SIG-M5 treated with dmso at 0.1 percent for 504 hours (cell line): ENCODE measurements at regions not wholly inside any gene's neighbourhood (a gene's known extent, or its start where the extent isn't known, plus 50 kb on each side); places are given as distances from the start of the nearest gene placed in this dataset.

Experiments used
- DNase-seq: peaks from one replicate; lab custom pipeline; 2025; ENCODE audit not compliant: unreplicated experiment; lab: John Stamatoyannopoulos, UW

- no peak for DNase-seq
Measured at GRCh38 chr4:176383273-176384077, 63.7 kb downstream of the SPCS3 start.

- DNase-seq, result no peak
Measured at GRCh38 chr4:176385601-176386000, 65.8 kb downstream of the SPCS3 start.

- no peak for DNase-seq
Measured at GRCh38 chr4:176387571-176387970, 67.8 kb downstream of the SPCS3 start.

DNA sequence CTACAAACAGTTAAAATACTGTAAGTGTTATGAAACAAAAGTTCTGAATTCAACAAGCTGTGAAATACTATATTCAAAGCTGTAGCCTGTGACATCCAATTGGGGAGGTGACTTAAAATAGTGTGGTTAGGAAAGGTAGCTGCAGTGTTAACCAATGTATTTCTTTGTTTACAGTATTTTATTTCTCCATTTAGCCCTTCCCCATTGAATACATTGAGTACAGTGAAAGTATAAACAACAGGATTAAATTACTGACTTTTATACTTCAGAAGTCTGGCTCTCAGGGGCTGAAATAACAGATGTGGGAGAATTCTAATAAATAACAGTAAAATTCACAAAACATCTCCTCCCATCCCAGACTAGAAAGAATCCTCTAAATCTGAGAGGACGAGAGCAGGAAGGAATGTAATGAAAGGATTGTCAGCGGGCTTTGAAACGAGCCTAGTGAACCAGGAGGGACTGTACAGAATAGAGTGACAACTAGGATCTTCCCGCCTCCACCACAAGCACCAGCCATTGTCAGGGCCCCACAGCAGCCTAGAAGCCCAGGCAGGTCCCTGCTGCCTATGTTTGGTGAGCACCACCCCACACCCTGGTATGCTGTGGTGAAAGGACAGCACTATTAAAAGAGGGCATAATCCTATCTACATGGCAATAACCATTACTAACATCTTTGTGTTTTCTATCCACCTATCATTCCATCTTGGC lies 73.7 kb downstream of the SPCS3 start:
- DNase-seq, result no peak

- peak; percentile 93 for DNase-seq
Measured at GRCh38 chr4:176400816-176401461, 81.2 kb downstream of the SPCS3 start.

GRCh38 chr4:176404621-176405020 lies 84.9 kb downstream of the SPCS3 start:
- no peak for DNase-seq

- DNase-seq, result no peak
Measured at GRCh38 chr4:176406297-176406696, 86.5 kb downstream of the SPCS3 start.

- no peak for DNase-seq
Measured at GRCh38 chr4:176406736-176407135, 87.0 kb downstream of the SPCS3 start.

DNA sequence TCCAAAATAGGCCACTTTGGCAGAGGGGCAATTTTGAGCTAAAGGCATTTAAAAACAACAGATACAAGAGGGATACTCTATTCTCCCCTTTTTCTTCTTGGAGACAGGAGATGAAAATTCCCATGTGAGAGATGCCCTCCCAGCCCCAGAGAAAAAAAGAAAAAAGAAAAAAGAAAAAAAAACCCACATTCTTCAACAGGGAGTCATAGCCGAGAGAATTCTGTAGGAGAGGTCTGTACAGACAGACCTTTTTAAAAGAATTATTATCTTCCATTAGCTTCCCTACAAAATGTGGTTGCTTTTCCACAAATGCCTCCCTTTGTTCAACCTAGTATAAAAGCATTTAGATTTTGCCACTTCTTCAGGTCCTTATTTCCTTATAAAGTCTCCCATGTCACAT lies 89.9 kb downstream of the SPCS3 start:
- DNase-seq, result no peak

DNA sequence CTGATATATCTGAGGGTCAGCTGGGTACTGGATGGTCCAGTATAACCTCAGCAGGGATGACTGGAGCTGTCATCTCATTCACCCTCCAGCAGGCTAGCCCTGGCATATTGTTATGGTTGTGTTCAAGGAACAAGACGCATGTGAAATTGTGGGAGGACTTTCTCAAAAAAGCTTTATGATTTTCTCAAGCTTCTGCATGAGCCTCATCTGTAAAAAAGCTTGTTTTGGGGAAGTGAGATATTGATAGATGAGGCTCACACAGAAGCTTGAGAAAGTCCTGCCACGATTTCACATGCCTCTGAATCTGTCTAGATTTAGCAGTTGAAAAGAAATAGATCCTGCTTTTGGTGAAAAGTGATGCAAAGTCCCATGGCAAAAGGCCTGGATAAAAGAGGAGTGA lies 93.4 kb downstream of the SPCS3 start:
- peak; percentile 46 for DNase-seq

DNA sequence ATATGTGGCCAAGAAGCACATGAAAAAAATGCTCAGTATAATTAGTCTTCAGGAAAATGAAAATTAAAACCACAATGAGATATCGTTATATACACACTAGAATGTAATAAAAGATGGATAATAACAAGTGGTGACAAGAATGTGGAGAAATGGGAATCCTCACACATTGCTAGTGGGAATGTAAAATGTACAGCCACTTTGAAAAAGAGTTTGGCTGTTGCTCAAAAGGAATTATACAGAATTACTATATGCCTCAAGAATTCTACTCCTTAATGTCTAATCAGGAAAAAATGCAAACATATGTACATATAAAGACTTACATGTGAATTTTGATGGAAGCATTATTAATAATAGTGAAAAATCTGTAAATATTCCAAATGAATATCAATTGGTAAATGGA lies 102.2 kb downstream of the SPCS3 start:
- DNase-seq, result no peak

GRCh38 chr4:176422511-176422910 lies 102.7 kb downstream of the SPCS3 start:
- DNase-seq, result no peak

DNA sequence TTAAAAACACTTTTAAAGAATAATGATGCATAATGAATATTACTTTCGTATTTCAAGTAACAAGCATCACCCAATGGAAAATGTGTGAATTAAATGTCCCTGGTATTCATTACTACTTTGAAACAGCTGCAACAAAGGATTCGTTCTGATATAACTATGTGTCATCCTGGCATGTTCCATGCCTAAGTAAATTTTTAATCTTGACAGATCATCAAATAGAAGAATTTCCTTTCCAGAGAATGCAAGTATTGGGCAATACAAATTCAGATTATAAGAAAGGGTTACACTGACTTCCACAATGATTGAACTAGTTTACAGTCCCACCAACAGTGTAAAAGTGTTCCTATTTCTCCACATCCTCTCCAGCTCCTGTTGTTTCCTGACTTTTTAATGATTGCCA lies 105.3 kb downstream of the SPCS3 start:
- no peak for DNase-seq

GRCh38 chr4:176432811-176433540 lies 113.2 kb downstream of the SPCS3 start:
- no peak for DNase-seq

GRCh38 chr4:176433983-176434382 lies 114.2 kb downstream of the SPCS3 start:
- DNase-seq, result no peak

DNA sequence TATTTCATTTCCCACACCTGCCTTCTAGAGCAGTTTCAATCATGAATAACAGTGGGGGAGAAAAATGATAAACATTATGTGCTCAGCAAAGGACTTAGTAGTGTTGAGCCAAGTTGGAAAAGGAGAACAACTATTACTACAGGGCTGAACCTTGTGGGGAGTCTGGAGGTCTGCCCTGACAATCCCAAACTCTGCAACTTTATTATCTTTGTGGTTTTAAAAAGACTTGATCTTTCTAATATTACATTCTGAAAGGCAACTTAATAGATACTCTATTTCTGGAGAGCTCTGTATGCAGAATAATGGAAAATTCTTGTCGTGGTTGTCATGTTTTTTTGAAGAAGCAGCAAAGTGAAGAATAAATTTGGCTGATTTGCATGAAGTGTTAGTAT lies 116.1 kb downstream of the SPCS3 start:
- no peak for DNase-seq

DNA sequence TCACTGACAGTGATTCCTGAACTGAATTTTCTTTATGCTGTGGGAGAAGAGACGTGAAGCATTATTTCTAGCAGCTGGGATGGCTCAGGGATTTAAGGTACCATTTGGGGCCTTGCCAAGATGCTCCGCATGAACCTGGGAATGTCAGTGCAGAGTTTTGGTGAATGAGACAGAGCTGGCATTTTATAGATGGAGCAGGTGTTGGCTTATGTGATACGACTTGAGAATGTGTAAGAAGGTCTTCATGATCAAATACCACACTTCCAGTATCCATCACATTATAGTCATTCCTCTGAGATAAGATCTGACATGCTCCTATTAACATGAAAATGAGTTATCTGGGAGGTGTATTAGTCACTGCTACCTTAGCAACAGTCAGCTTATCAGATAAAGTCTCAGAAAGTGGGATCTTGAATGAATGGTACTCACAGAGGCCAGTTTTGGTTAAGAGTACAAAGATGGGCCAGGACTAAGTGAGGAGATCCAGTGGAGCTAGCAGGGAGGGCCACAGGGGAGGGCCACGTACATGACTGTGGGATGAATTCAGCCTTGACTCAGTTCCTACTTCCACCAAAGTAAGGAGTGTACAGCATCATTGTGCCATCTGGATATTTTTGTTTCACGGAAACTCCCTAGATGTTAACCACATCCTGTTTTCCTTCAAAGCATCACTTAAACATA lies 116.7 kb downstream of the SPCS3 start:
- DNase-seq, result no peak

DNA sequence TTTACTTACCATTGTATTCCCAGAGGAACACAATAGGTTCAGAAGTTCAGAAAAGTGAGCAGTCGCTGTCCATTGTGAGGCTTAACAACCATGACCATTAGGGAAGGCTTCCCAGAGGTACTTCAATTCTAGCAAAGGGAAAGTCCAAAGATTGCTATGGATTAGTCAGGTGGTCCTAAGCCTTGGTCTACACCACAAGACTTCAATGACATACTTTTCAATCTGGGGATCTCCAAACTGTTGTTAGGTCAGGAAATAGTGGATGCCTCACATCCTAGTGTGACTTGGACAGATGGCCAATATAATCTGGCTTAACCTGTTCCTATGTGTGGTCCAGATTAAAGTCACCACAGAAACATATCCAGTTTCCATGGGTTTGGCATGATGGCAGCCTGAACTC lies 118.0 kb downstream of the SPCS3 start:
- DNase-seq, result no peak

- no peak for DNase-seq
Measured at GRCh38 chr4:176438401-176438800, 118.6 kb downstream of the SPCS3 start.

DNA sequence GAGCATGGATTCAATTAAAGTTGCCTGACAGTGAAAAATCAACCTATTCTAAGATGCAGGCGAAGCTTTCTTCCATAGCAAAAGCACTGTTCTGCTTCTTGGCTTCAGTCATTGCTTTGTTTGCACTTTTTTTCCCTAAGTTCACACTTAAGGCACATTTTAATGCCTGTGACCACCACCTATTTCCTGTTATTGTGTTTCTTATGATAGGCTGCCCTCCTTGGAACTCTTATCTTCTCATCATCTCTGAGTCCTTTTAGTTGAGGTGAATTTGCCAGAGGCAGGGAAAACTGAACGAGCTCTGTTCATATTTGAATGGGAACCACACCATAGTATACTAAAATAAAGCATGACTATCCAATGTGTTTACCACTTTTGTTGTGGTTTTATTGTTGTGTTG lies 119.8 kb downstream of the SPCS3 start:
- no peak for DNase-seq

DNA sequence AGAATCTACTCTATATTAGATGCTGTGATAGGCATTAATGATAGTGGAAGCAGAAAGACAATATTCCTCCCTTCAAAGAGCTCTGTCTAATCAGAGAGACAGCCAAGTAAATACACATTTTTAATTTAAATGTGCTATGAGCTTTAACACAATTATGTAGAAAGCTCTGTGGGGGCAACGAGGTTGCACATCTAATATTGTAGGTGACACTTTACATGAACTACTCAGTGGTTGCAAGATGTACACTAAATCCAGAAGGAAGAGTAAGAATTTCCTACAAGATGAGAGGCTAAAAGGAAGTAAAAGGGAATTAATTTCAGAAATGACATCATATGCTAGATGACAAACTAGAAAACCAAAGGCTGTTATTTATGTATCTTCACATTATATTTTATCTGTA lies 120.9 kb downstream of the SPCS3 start:
- DNase-seq, result no peak
